ENCODE measurements at regions not wholly inside any gene's neighbourhood (a gene's known extent, or its start where the extent isn't known, plus 50 kb on each side); places are given as distances from the start of the nearest gene placed in this dataset.

GRCh38 chr18:45241982-45242565 is 373.2 kb upstream of the SLC14A2 start:
- Histone ChIP-seq H3K36me3 (ENCODE audit: control insufficient read depth in 2 of 2, insufficient read depth in 2 of 2, low read length in 1 of 2) (no peaks in the 10 kb centered on the region), H3K4me3 (no peak overlapping the region), H3K27me3 (replicated peaks in 1 of 2; ENCODE audit: control insufficient read depth in 2 of 2, insufficient read depth in 2 of 2, low read length in 1 of 2) (0 out of 4 replicates have a peak, but pooled peaks cover 0 to 2% of the 10 kb centered on the region in 2 experiments), H3K4me1 (ENCODE audit: control insufficient read depth, insufficient read depth, low read length) (no peaks in the 10 kb centered on the region), H3K79me2 (ENCODE audit: control insufficient read depth, insufficient read depth, low read length) (no peaks in the 10 kb centered on the region), H4K20me1 (ENCODE audit: control insufficient read depth, insufficient read depth) (no peaks in the 10 kb centered on the region), H3K27ac (ENCODE audit: control insufficient read depth, insufficient read depth) (no peak overlapping the region), H3K4me2 (ENCODE audit: control insufficient read depth, insufficient read depth) (no peak overlapping the region), H3K9ac (ENCODE audit: control insufficient read depth, insufficient read depth, low read length) (no peak overlapping the region), H2AFZ (ENCODE audit: control insufficient read depth, low read depth, low read length) (no peak overlapping the region), H3K9me3 (replicated peaks; ENCODE audit: control insufficient read depth, insufficient read depth, low read length) (no peaks in the 10 kb centered on the region)
- in situ Hi-C loops (cut with MboI): no loop called here
- 54% methylated on average over 8 of the region's 8 CpGs for WGBS (ENCODE audit: insufficient coverage, insufficient replicate concordance, low lambda C conversion rate, missing lambda C conversion rate)
- BruUV-seq (replicated peaks): no TSS peak
- intact Hi-C loops (cut with micrococcal nuclease; ENCODE audit: unreplicated experiment): no loop called here
- ChIA-PET CTCF (interaction anchor here (1.1 to 1.7 kb wide), 2 partner anchors 29 to 663 kb away, joined by 3 to 8 read pairs; no protein-coding TSS in a partner anchor), SMC1A (ENCODE audit: uncharacterized antibody, unreplicated experiment) (interaction anchor here (0.6 kb wide), 1 partner anchor 948 kb away, joined by 3 read pairs; no protein-coding TSS in a partner anchor), POLR2A (no interaction called here), RAD21 (ENCODE audit: unreplicated experiment) (no interaction called here)
- FAIRE-seq (no peak), DNase-seq (ENCODE audit: low read depth, low spot score) (no peak), ATAC-seq (no peak)
- TF ChIP-seq SPI1 (IDR thresholded peaks at IDR 0.05; ENCODE audit: borderline replicate concordance, insufficient read depth, low read depth, low read length) (no peak), BCL3 (IDR thresholded peaks at IDR 0.05; ENCODE audit: borderline replicate concordance, insufficient read depth, low read depth, low read length, poor library complexity, severe bottlenecking) (no peak), FOXM1 (IDR thresholded peaks at IDR 0.05; ENCODE audit: low read depth, low read length) (no peak), RBBP5 (conservative IDR thresholded peaks at IDR 0.05) (no peak), RAD51 (IDR thresholded peaks at IDR 0.05) (no peak), CBX5 (IDR thresholded peaks at IDR 0.05; ENCODE audit: low read depth) (no peak), ZNF384 (IDR thresholded peaks at IDR 0.05; ENCODE audit: borderline replicate concordance, low read depth, low read length) (no peak), SRF (IDR thresholded peaks at IDR 0.05; ENCODE audit: low read depth in 2 of 2, low read length in 2 of 2) (no peak), RUNX3 (IDR thresholded peaks at IDR 0.05; ENCODE audit: low read length) (no peak), ZZZ3 (IDR thresholded peaks at IDR 0.05; ENCODE audit: control insufficient read depth, insufficient read length, low read depth) (no peak)

Data from GM12878 (cell line).